ENCODE measurements at regions not wholly inside any gene's neighbourhood (a gene's known extent, or its start where the extent isn't known, plus 50 kb on each side); places are given as distances from the start of the nearest gene placed in this dataset.

GRCh38 chr9:86751956-86752355 lies 195.3 kb downstream of the GAS1 start:
- Mint-ChIP-seq H3K36me3 (ENCODE audit: low read depth) (no peaks in the 10 kb centered on the region), H3K4me3 (no peak overlapping the region), H3K4me1 (no peaks in the 10 kb centered on the region), H3K27ac (no peak overlapping the region), H3K9me3 (peaks cover 7% of the 10 kb centered on the region), H3K27me3 (ENCODE audit: low read depth, poor library complexity) (peaks cover 7% of the 10 kb centered on the region)
- TF ChIP-seq, protein P1, sequence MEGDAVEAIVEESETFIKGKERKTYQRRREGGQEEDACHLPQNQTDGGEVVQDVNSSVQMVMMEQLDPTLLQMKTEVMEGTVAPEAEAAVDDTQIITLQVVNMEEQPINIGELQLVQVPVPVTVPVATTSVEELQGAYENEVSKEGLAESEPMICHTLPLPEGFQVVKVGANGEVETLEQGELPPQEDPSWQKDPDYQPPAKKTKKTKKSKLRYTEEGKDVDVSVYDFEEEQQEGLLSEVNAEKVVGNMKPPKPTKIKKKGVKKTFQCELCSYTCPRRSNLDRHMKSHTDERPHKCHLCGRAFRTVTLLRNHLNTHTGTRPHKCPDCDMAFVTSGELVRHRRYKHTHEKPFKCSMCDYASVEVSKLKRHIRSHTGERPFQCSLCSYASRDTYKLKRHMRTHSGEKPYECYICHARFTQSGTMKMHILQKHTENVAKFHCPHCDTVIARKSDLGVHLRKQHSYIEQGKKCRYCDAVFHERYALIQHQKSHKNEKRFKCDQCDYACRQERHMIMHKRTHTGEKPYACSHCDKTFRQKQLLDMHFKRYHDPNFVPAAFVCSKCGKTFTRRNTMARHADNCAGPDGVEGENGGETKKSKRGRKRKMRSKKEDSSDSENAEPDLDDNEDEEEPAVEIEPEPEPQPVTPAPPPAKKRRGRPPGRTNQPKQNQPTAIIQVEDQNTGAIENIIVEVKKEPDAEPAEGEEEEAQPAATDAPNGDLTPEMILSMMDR (IDR thresholded peaks at IDR 0.05): no peak
- DNase-seq: no peak

- peaks cover 7% of the 10 kb centered on the region for H3K9me3 Mint-ChIP-seq
- TF ChIP-seq, protein P1 (IDR thresholded peaks at IDR 0.05): no peak
- peaks cover 2% of the 10 kb centered on the region for H3K27me3 Mint-ChIP-seq (ENCODE audit: low read depth, poor library complexity)
- H3K27ac Mint-ChIP-seq: no peak overlapping the region
- no peaks in the 10 kb centered on the region for H3K4me1 Mint-ChIP-seq
- H3K36me3 Mint-ChIP-seq (ENCODE audit: low read depth): no peaks in the 10 kb centered on the region
- H3K4me3 Mint-ChIP-seq: no peak overlapping the region
- no peak for DNase-seq
Measured at GRCh38 chr9:86751207-86751606, 196.1 kb downstream of the GAS1 start.

GRCh38 chr9:86749894-86750255 lies 197.4 kb downstream of the GAS1 start:
- TF ChIP-seq, protein P1 (IDR thresholded peaks at IDR 0.05): no peak
- H3K27me3 Mint-ChIP-seq (ENCODE audit: low read depth, poor library complexity): no peaks in the 10 kb centered on the region
- no peaks in the 10 kb centered on the region for H3K4me1 Mint-ChIP-seq
- peaks cover 7% of the 10 kb centered on the region for H3K9me3 Mint-ChIP-seq
- no peak for DNase-seq
- no peaks in the 10 kb centered on the region for H3K36me3 Mint-ChIP-seq (ENCODE audit: low read depth)
- no peak overlapping the region for H3K27ac Mint-ChIP-seq
- H3K4me3 Mint-ChIP-seq: no peak overlapping the region

DNA sequence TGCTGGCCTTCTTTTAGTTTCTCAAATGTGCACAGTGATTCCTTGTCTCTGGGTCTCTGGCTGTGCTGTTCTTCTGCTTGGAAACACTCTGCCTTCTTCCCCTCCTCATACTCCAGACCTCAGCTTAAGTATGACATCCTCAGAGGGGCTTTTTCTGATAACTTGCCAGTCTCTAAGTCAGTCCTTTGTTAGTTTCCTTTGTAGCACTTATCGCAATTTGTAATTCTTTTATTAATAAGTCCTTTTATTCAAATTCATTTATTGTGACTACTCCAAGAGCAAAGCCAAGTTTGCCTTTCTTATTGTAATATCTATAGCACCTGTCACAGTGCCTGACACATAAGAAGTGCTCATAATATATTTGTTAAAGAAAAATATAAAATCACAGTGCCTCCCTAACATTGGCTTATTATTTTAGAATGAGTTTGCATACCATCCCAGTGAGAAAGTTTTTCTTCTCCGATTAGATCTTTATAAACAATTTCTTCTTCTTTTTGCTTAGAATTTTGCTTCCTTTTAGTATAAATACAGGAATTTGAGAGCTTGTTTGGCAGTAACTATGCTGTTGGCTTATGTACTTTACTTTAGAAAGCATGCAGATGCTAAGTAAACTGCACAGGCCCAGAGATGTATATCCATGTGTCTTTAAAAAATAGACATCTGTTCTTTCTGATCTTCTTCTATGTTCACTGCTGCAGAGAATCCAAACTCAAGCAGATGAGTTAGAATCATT lies 198.0 kb downstream of the GAS1 start:
- no peaks in the 10 kb centered on the region for H3K4me1 Mint-ChIP-seq
- no peak overlapping the region for H3K27ac Mint-ChIP-seq
- H3K9me3 Mint-ChIP-seq: peaks cover 7% of the 10 kb centered on the region
- H3K4me3 Mint-ChIP-seq: no peak overlapping the region
- H3K36me3 Mint-ChIP-seq (ENCODE audit: low read depth): no peaks in the 10 kb centered on the region
- no peak for DNase-seq
- no peaks in the 10 kb centered on the region for H3K27me3 Mint-ChIP-seq (ENCODE audit: low read depth, poor library complexity)
- TF ChIP-seq, protein P1 (IDR thresholded peaks at IDR 0.05): no peak

- no peak for DNase-seq
- Mint-ChIP-seq H3K4me3 (no peak overlapping the region), H3K27me3 (ENCODE audit: low read depth, poor library complexity) (no peaks in the 10 kb centered on the region), H3K36me3 (ENCODE audit: low read depth) (no peaks in the 10 kb centered on the region), H3K9me3 (peaks cover 7% of the 10 kb centered on the region), H3K4me1 (no peaks in the 10 kb centered on the region), H3K27ac (no peak overlapping the region)
- TF ChIP-seq, protein P1 (IDR thresholded peaks at IDR 0.05): no peak
Measured at GRCh38 chr9:86747711-86748110, 199.6 kb downstream of the GAS1 start.

All from nephron progenitor cell (in vitro differentiated cells).